ENCODE measurements at regions not wholly inside any gene's neighbourhood (a gene's known extent, or its start where the extent isn't known, plus 50 kb on each side); places are given as distances from the start of the nearest gene placed in this dataset.

DNA sequence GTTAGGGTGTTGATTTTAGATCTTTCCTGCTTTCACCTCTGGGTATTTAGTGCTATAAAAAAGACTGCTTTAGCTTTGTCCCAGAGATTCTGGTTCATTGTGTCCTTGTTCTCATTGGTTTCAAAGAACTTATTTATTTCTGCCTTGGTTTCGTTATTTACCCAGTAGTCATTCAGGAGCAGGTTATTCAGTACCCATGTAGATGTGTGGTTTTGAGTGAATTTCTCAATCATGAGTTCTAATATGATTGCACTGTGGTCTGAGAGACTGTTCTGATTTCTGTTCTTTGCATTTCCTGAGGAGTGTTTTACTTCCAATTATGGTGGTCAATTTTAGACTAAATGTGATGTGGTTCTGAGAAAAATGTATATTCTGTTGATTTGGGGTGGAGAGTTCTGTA, 167.1 kb upstream of the KYNU start:
- TF ChIP-seq, protein P1, sequence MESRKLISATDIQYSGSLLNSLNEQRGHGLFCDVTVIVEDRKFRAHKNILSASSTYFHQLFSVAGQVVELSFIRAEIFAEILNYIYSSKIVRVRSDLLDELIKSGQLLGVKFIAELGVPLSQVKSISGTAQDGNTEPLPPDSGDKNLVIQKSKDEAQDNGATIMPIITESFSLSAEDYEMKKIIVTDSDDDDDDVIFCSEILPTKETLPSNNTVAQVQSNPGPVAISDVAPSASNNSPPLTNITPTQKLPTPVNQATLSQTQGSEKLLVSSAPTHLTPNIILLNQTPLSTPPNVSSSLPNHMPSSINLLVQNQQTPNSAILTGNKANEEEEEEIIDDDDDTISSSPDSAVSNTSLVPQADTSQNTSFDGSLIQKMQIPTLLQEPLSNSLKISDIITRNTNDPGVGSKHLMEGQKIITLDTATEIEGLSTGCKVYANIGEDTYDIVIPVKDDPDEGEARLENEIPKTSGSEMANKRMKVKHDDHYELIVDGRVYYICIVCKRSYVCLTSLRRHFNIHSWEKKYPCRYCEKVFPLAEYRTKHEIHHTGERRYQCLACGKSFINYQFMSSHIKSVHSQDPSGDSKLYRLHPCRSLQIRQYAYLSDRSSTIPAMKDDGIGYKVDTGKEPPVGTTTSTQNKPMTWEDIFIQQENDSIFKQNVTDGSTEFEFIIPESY (IDR thresholded peaks at IDR 0.05), result no peak
- TF ChIP-seq, protein P2, sequence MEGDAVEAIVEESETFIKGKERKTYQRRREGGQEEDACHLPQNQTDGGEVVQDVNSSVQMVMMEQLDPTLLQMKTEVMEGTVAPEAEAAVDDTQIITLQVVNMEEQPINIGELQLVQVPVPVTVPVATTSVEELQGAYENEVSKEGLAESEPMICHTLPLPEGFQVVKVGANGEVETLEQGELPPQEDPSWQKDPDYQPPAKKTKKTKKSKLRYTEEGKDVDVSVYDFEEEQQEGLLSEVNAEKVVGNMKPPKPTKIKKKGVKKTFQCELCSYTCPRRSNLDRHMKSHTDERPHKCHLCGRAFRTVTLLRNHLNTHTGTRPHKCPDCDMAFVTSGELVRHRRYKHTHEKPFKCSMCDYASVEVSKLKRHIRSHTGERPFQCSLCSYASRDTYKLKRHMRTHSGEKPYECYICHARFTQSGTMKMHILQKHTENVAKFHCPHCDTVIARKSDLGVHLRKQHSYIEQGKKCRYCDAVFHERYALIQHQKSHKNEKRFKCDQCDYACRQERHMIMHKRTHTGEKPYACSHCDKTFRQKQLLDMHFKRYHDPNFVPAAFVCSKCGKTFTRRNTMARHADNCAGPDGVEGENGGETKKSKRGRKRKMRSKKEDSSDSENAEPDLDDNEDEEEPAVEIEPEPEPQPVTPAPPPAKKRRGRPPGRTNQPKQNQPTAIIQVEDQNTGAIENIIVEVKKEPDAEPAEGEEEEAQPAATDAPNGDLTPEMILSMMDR (IDR thresholded peaks at IDR 0.05; ENCODE audit: low read depth, low read length, missing input control), result no peak
- no peak for TF ChIP-seq FOXA1 (IDR thresholded peaks at IDR 0.05)
- no peak for TF ChIP-seq SP1 (IDR thresholded peaks at IDR 0.05)
- TF ChIP-seq REST (IDR thresholded peaks at IDR 0.05), result no peak
- TF ChIP-seq MAX (IDR thresholded peaks at IDR 0.05), result no peak
- TF ChIP-seq TAF1 (conservative IDR thresholded peaks at IDR 0.05), result no peak
- no peak for TF ChIP-seq RAD21 (IDR thresholded peaks at IDR 0.05)
- TF ChIP-seq GABPA (IDR thresholded peaks at IDR 0.05 in 1 of 2, conservative IDR thresholded peaks at IDR 0.05 in 1 of 2), result no peak
- no peak for TF ChIP-seq HNF4G (IDR thresholded peaks at IDR 0.05)
- TF ChIP-seq RXRA (IDR thresholded peaks at IDR 0.05), result no peak
- TF ChIP-seq JUND (IDR thresholded peaks at IDR 0.05), result no peak
- TF ChIP-seq NR2F2 (IDR thresholded peaks at IDR 0.05), result no peak
